ENCODE measurements at regions not wholly inside any gene's neighbourhood (a gene's known extent, or its start where the extent isn't known, plus 50 kb on each side); places are given as distances from the start of the nearest gene placed in this dataset.

DNA sequence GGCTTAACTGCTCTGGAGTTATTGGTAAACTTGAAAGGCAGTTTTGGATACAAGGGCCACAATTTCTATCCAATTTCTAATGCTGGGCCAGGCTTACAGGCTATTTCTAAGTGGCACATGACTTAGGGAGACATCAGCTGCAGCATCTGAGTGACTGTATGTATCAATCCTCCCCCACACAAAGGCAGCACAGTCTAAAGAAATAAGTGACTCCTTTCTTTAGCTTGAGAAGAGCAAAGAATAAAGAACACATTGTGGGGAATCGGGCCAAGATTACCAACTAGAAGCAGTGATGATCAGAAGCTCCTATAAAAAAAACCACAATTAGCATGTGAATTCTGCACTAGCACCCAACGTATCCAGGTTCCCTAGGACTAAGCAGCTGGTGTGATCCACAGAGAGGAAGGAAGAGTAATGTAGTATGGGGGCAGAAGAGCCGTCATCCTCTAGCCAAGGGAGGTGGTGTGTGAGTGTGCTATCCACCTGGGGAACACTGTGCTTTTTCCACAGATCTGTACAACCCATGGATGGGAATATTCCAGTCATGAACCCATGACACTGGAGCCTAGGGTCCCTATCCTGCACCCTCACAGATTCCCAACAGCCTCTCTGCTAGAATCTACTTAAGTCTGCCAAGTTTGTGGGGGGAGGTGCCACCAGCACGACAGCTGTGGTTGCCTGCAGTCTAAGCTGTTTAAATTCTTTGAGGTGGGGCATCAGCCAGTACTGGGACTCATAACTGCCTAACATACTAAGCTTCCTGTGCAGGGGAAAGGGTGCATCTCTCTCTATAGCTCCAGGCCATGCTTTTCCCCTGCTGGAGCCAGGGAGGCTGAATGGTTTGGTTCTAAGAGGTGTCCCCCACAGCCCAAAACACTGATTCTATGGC is 147.8 kb upstream of the KDM5D start:
- intact Hi-C loops (cut with DNase I; ENCODE audit: low total_unique reads), result no loop called here
- DNase-seq (ENCODE audit: low spot score in 2 of 2), result no peak
- no peak overlapping the region for H3K4me3 ChIP-seq
- no peaks in the 10 kb centered on the region for H3K36me3 ChIP-seq
- H3K27ac ChIP-seq, result no peak overlapping the region
- H3K9me3 ChIP-seq, result no peaks in the 10 kb centered on the region
- no peaks in the 10 kb centered on the region for H3K27me3 ChIP-seq
- no peaks in the 10 kb centered on the region for H3K4me1 ChIP-seq
- TF ChIP-seq, protein P1, sequence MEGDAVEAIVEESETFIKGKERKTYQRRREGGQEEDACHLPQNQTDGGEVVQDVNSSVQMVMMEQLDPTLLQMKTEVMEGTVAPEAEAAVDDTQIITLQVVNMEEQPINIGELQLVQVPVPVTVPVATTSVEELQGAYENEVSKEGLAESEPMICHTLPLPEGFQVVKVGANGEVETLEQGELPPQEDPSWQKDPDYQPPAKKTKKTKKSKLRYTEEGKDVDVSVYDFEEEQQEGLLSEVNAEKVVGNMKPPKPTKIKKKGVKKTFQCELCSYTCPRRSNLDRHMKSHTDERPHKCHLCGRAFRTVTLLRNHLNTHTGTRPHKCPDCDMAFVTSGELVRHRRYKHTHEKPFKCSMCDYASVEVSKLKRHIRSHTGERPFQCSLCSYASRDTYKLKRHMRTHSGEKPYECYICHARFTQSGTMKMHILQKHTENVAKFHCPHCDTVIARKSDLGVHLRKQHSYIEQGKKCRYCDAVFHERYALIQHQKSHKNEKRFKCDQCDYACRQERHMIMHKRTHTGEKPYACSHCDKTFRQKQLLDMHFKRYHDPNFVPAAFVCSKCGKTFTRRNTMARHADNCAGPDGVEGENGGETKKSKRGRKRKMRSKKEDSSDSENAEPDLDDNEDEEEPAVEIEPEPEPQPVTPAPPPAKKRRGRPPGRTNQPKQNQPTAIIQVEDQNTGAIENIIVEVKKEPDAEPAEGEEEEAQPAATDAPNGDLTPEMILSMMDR (IDR thresholded peaks at IDR 0.05), result no peak
- TF ChIP-seq POLR2AphosphoS5 (IDR thresholded peaks at IDR 0.05) (no peak), POLR2A (IDR thresholded peaks at IDR 0.05) (no peak)

DNA sequence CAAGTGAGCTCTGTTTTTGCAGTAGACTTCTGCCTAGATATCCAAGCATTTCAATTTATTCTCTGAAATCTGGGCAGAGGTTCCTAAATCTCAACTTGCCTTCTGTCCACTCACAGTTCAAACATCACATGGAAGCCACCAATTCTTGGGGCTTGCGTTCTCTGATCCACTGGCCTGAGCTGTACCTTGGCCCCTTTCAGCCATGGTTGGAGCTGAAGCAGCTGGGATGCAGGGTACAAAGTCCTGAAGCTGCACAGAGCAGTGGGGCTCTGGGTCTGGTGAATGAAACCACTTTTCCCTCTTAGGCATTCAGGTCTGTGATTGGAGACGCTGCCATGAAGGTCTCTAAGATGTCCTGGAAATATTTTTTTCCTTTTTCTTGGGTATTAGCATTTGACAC is 137.6 kb upstream of the KDM5D start:
- Histone ChIP-seq H3K9me3 (no peaks in the 10 kb centered on the region), H3K36me3 (no peaks in the 10 kb centered on the region), H3K4me3 (no peak overlapping the region), H3K27ac (no peak overlapping the region), H3K27me3 (no peaks in the 10 kb centered on the region), H3K4me1 (no peaks in the 10 kb centered on the region)
- no peak for TF ChIP-seq POLR2A (IDR thresholded peaks at IDR 0.05)
- intact Hi-C loops (cut with DNase I; ENCODE audit: low total_unique reads), result no loop called here
- DNase-seq (ENCODE audit: low spot score in 2 of 2), result no peak

DNA sequence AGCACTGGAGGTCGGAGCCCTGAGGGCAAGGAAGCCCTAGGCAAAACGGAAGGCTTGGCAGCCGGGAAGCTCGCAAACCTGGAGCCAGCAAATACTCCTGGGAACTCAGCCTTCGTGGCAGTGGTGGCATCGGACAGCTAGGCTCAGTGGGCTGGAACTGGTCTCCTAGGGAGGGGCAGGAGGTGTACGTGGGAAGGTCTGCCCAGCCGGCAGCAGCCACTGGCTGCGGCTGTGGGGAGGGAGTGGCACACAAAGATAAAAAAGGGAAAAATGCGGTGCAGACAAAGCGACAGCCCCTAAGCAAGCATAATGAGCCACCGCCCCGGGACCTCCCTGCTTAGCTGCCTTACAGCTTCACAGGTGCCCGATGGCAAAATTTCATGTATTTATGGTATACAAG is 125.2 kb upstream of the KDM5D start:
- Histone ChIP-seq H3K27ac (no peak overlapping the region), H3K36me3 (no peaks in the 10 kb centered on the region), H3K4me1 (no peaks in the 10 kb centered on the region), H3K4me3 (peak overlapping the region in 1 of 3 donors; percentile 1), H3K9me3 (no peaks in the 10 kb centered on the region), H3K27me3 (no peaks in the 10 kb centered on the region)
- DNase-seq (ENCODE audit: low spot score in 2 of 2), result no peak
- intact Hi-C loops (cut with DNase I; ENCODE audit: low total_unique reads), result no loop called here
- TF ChIP-seq, protein P1 (IDR thresholded peaks at IDR 0.05), result no peak
- TF ChIP-seq POLR2AphosphoS5 (IDR thresholded peaks at IDR 0.05) (no peak), POLR2A (IDR thresholded peaks at IDR 0.05) (no peak)

DNA sequence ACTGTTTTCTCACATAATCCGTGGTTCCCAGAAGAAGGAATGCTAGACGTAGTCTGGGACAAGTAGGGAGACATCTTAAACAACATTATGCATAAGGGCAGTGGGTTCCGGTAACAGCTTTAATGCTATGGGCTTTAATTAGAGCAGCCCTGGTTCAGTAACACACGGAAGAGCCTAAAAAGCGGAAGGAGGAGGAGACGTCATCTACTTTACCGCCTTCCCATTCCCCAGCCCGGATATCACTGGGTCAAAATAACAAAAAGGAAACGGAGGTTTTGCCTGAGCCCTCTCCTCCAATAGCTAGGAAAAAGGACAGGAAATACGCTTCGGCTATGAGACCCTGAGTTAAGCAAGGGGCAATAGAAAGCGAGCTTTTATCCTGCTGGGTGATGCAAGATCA is 124.8 kb upstream of the KDM5D start:
- intact Hi-C loops (cut with DNase I; ENCODE audit: low total_unique reads), result no loop called here
- H3K27me3 ChIP-seq, result no peaks in the 10 kb centered on the region
- H3K27ac ChIP-seq, result no peak overlapping the region
- no peak for DNase-seq (ENCODE audit: low spot score in 2 of 2)
- H3K36me3 ChIP-seq, result no peaks in the 10 kb centered on the region
- peak overlapping the region in 1 of 3 donors; percentile 1 for H3K4me3 ChIP-seq
- TF ChIP-seq, protein P1 (IDR thresholded peaks at IDR 0.05), result no peak
- TF ChIP-seq POLR2A (IDR thresholded peaks at IDR 0.05) (no peak), POLR2AphosphoS5 (IDR thresholded peaks at IDR 0.05) (no peak)
- H3K9me3 ChIP-seq, result no peaks in the 10 kb centered on the region
- no peaks in the 10 kb centered on the region for H3K4me1 ChIP-seq

- Histone ChIP-seq H3K27me3 (no peaks in the 10 kb centered on the region), H3K27ac (no peak overlapping the region), H3K4me1 (no peaks in the 10 kb centered on the region), H3K9me3 (no peaks in the 10 kb centered on the region), H3K4me3 (no peak overlapping the region), H3K36me3 (no peaks in the 10 kb centered on the region)
- TF ChIP-seq POLR2AphosphoS5 (IDR thresholded peaks at IDR 0.05) (no peak), POLR2A (IDR thresholded peaks at IDR 0.05) (no peak)
- TF ChIP-seq, protein P1 (IDR thresholded peaks at IDR 0.05), result no peak
- intact Hi-C loops (cut with DNase I; ENCODE audit: low total_unique reads), result no loop called here
- no peak for DNase-seq (ENCODE audit: low spot score in 2 of 2)
These were observed 124.1 kb upstream of the KDM5D start for GRCh38 chrY:19868647-19869046.

Data from breast epithelium (tissue), 4 donors.